Choroid plexus epithelial cell (primary cell): ENCODE measurements at regions not wholly inside any gene's neighbourhood (a gene's known extent, or its start where the extent isn't known, plus 50 kb on each side); places are given as distances from the start of the nearest gene placed in this dataset.
"Not testable (repeated sequence)": the region's sequence is repeated elsewhere in the genome, so short reads cannot be mapped to it uniquely, and the experiment has no call there.

ENCODE experiments used
- DNase-seq: peaks from one replicate; pipeline ENCODE4 v3.0.0-alpha.2; 2010; ENCODE audit warnings: low read depth
- H3K4me3 ChIP-seq: 2 replicates; pipeline ENCODE4 v1.5.1; 2011; ENCODE audit warnings: low read depth, mild to moderate bottlenecking, control low read depth, low read length, moderate library complexity
- TF ChIP-seq, protein P1 (sequence below): conservative IDR thresholded peaks from 2 replicates; pipeline ENCODE4 v1.5.1; 2011; ENCODE audit warnings: low read depth, mild to moderate bottlenecking, control low read depth, inconsistent platforms, low read length, moderate library complexity

DNA sequence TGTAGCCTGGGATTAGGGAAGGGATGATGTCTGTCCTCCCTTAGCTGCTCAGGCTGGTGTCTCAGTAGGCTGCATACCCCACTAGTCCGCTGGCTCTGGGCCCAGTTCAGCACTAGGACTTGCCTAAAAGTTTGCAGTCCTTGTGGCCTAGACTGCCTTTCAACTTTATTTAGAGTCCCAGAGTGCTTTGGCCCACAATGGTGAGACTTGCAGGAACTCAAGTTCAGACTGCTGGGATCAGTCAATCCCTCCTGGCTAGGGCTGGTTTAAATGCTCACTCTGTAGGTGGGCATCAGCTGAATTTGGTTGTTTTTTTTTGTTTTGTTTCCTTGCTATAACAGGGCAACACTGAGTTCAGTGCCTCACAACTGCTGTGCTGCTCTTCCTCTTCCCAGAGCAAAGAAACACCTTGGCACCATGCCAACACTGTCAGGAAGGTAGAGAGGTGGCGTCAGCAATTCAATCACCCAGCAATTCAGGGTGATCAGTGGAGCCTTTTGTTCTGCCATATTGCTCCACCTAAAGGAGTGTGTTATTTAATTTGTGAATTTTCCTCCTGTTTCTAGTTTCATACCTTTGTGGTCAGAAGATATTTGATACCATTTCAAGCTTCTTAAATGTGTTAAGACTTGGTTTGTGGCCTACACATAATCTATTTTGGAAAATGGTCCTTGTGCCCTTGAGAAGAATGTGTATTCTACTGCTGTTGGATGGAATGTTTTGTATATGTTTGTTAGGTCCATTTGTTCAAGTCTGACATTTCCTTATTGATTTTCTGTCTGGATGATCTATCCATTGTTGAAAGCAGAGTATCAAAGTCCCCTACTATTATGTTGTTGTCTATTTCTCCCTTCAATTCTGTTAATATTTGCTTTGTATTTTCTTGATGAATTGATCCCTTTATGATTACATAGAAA lies 284.0 kb upstream of the PMFBP1 start:
- TF ChIP-seq, protein P1, sequence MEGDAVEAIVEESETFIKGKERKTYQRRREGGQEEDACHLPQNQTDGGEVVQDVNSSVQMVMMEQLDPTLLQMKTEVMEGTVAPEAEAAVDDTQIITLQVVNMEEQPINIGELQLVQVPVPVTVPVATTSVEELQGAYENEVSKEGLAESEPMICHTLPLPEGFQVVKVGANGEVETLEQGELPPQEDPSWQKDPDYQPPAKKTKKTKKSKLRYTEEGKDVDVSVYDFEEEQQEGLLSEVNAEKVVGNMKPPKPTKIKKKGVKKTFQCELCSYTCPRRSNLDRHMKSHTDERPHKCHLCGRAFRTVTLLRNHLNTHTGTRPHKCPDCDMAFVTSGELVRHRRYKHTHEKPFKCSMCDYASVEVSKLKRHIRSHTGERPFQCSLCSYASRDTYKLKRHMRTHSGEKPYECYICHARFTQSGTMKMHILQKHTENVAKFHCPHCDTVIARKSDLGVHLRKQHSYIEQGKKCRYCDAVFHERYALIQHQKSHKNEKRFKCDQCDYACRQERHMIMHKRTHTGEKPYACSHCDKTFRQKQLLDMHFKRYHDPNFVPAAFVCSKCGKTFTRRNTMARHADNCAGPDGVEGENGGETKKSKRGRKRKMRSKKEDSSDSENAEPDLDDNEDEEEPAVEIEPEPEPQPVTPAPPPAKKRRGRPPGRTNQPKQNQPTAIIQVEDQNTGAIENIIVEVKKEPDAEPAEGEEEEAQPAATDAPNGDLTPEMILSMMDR = no peak
- DNase-seq = no peak
- H3K4me3 ChIP-seq = no peak overlapping the region

DNA sequence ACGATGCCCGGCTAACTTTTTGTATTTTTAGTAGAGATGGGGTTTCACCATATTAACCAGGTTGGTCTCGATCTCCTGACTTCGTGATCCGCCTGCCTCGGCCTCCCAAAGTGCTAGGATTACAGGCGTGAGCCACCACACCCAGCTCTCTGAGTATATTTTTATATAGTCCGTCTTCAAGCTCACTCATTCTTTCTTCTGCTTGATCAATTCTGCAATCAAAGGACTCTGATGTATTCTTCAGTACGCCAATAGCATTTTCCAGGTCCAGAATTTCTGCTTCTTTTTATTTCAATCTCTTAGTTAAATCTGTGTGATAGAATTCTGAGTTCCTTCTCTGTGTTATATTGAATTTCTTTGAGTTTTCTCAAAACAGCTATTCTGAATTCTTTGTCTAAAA lies 281.9 kb upstream of the PMFBP1 start:
- not testable (repeated sequence) for DNase-seq

DNA sequence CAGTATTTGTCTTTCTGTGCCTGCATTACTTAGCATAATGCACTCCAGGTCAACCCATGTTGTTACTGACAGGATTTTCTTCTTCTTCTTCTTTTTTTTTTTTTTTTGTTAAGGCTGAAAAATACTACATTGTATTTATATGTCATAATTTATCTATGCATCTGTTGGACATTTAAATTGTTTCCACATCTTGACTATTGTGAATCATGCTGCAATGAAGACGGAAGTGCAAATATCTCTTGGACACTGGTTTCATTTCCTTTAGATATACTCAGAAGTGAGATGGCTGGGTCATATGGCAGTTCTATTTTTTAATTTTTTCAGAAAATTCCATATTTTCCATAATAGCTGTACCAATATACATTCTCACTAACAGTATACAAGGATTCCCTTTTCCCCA lies 272.7 kb upstream of the PMFBP1 start:
- H3K4me3 ChIP-seq = no peak overlapping the region
- no peak for DNase-seq

More for the DNA sequence above, 281.9 kb upstream of the PMFBP1 start:
- H3K4me3 ChIP-seq = not testable (repeated sequence)

DNA sequence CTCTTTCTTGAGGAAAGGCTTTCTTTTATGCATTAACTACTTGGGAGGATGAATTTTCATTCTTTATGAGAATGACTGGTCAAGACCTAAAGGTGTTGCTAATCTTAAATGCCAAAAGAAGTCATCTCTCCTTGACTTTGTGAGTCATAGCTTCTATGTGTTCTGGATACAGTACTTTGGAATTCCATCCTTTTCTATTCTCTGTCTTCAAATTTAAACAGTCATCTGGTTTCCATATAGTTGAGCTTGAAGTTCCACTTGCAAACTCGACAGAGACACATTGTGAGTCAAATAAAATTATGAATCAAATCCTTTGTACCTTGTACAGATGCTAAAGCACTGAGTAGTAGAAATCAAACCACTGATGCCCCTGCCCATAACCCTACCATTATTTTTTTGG lies 271.9 kb upstream of the PMFBP1 start:
- TF ChIP-seq, protein P1 = no peak
- no peak overlapping the region for H3K4me3 ChIP-seq
- DNase-seq = no peak

More for the DNA sequence above, 272.7 kb upstream of the PMFBP1 start:
- TF ChIP-seq, protein P1 = no peak

DNA sequence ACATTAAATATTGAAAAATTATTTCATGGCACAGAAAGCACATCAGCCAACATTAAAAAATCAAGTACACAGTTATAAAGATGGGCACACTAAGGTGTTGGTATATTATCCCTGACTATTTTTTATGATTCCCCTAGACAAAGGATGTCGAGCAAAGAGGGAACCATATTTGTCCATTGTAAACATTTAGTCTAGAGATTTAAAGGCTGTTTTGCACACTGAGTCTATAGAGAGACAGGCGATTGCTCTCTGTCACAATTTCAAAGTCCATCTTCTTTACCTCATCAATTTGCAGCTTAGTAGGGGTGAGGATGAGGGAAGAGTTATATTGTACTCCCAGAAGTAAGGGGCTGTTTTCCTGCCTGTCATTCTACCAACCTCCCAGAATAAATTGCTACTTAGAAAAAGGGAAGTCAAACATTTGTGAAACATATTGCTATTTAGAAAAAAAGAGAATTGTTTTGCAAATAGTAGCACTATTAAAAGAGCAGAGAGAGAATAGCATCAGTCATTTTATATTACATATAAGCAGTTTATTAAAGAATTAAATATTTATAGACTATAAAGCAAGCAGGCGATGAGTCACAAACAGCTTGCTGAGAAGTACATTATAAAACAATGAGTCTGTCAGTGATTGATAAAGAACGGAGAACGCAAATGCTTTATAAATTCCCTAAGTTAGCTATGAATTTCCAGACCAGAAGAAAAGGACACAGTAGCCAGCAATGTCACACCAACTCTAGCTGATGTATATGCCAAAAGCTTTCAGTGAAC lies 270.6 kb upstream of the PMFBP1 start:
- no peak for DNase-seq
- no peak overlapping the region for H3K4me3 ChIP-seq
- TF ChIP-seq, protein P1 = no peak

DNA sequence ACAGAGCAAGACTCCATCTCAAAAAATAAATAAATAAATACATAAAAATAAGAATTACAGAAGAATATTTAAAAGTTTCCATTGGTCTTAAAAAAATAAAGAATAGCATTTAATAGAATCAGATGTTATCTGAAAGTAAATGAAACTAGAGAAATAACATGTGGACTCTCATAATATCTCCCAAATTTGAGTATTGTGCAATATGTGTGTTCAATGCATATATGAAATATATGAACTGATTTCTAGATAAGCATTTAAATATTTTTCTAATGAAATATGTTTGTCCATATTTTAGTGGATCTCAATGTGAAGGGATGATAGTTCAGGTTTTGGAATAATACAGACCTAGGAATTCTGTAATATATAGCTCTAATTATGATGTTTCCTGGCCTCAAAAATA lies 265.9 kb upstream of the PMFBP1 start:
- TF ChIP-seq, protein P1 = no peak

DNA sequence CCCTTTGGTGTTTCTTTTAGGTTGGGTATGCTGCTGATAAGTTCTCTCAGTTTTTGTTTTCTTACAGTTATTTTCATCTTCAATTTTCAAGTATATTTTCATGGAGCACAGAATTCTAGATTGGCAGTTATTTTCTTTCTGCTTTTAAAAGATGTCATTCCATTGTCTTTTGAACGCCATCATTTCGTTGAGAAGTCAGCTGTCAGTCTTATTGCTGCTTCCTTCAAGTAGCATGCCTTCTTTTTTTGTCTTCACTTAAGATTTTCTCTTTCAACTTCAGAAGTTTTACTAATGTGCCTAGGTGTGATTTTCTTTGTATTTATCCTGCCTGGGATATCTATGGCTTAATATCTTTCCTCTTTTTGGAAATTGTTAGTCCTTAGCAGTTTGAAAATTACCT lies 262.2 kb upstream of the PMFBP1 start:
- TF ChIP-seq, protein P1 = no peak
- peak; percentile 64 for DNase-seq

More for the DNA sequence above, 265.9 kb upstream of the PMFBP1 start:
- no peak overlapping the region for H3K4me3 ChIP-seq
- DNase-seq = no peak

More for the DNA sequence above, 262.2 kb upstream of the PMFBP1 start:
- no peak overlapping the region for H3K4me3 ChIP-seq
